AG04450 (cell line): ENCODE measurements at regions not wholly inside any gene's neighbourhood (a gene's known extent, or its start where the extent isn't known, plus 50 kb on each side); places are given as distances from the start of the nearest gene placed in this dataset.

Experiments
- CTCF ChIA-PET: fragments of 300-600, 350-600 bp; formaldehyde crosslinking; extraction: SDS; loops from one replicate; lab custom pipeline; 2022; ENCODE audit warnings: antibody characterized with exemption, inconsistent platforms; lab: Charles Lee
- POLR2A ChIA-PET: fragments of 350-600 bp; formaldehyde crosslinking; extraction: SDS; loops from one replicate; lab custom pipeline; 2021; ENCODE audit warnings: antibody characterized with exemption, inconsistent platforms; lab: Yijun Ruan, JAX
- DNase-seq: peaks from one replicate; pipeline ENCODE4 v3.0.0-alpha.2; 2011; ENCODE audit warnings: low read depth, low spot score
- H3K27ac ChIP-seq: one replicate; pipeline ENCODE4 v1.5.1; 2012; ENCODE audit warnings: low read depth, low read length, control low read depth
- H3K27me3 ChIP-seq: one replicate; pipeline ENCODE4 v1.6.0; 2012; ENCODE audit warnings: low read length; ENCODE audit not compliant: control insufficient read depth, insufficient read depth
- H3K4me3 ChIP-seq: 2 replicates; pipeline ENCODE4 v1.5.1; 2011; ENCODE audit warnings: mild to moderate bottlenecking, low read depth, low read length, control low read depth
- H3K9me3 ChIP-seq: 2 replicates; pipeline ENCODE4 v1.5.1; 2012; ENCODE audit warnings: low read length; ENCODE audit not compliant: control insufficient read depth, insufficient read depth
- CTCF ChIP-seq: IDR thresholded peaks from 2 replicates; pipeline ENCODE4 v1.5.1; 2011; ENCODE audit warnings: low read depth, low read length, control low read depth, inconsistent platforms

GRCh38 chr3:10631224-10631623 is 125.8 kb upstream of the ATP2B2 start:
- ChIA-PET CTCF (no interaction called here), POLR2A (no interaction called here)
- DNase-seq, result no peak
- no peak overlapping the region for H3K27ac ChIP-seq
- no peak for TF ChIP-seq CTCF
- no peak overlapping the region for H3K4me3 ChIP-seq
- no peaks in the 10 kb centered on the region for H3K9me3 ChIP-seq
- peaks cover 5% of the 10 kb centered on the region for H3K27me3 ChIP-seq

GRCh38 chr3:10632125-10632524 is 126.7 kb upstream of the ATP2B2 start:
- Histone ChIP-seq H3K4me3 (no peak overlapping the region), H3K27ac (no peak overlapping the region), H3K9me3 (no peaks in the 10 kb centered on the region), H3K27me3 (peaks cover 8% of the 10 kb centered on the region)
- DNase-seq, result no peak
- POLR2A ChIA-PET, result no interaction called here
- TF ChIP-seq CTCF, result no peak
- CTCF ChIA-PET, result no interaction called here

GRCh38 chr3:10632741-10633140 is 127.4 kb upstream of the ATP2B2 start:
- no peaks in the 10 kb centered on the region for H3K9me3 ChIP-seq
- POLR2A ChIA-PET, result no interaction called here
- no peak overlapping the region for H3K4me3 ChIP-seq
- no peak for DNase-seq
- H3K27ac ChIP-seq, result no peak overlapping the region
- peaks cover 8% of the 10 kb centered on the region for H3K27me3 ChIP-seq
- CTCF ChIA-PET, result no interaction called here
- no peak for TF ChIP-seq CTCF

- ChIA-PET POLR2A (no interaction called here), CTCF (no interaction called here)
- no peak for DNase-seq
- peaks cover 8% of the 10 kb centered on the region for H3K27me3 ChIP-seq
- no peaks in the 10 kb centered on the region for H3K9me3 ChIP-seq
- TF ChIP-seq CTCF, result no peak
- H3K27ac ChIP-seq, result no peak overlapping the region
- no peak overlapping the region for H3K4me3 ChIP-seq
These were observed 130.2 kb upstream of the ATP2B2 start for GRCh38 chr3:10635446-10636076.

GRCh38 chr3:10637342-10637741 is 132.0 kb upstream of the ATP2B2 start:
- Histone ChIP-seq H3K4me3 (no peak overlapping the region), H3K9me3 (no peaks in the 10 kb centered on the region), H3K27me3 (peaks cover 8% of the 10 kb centered on the region), H3K27ac (no peak overlapping the region)
- DNase-seq, result no peak
- ChIA-PET CTCF (interaction anchor here (0.6 kb wide), 1 partner anchor 255 kb away, joined by 3 read pairs; no protein-coding TSS in a partner anchor), POLR2A (no interaction called here)
- TF ChIP-seq CTCF, result no peak
